B cell (primary cell): ENCODE measurements at regions not wholly inside any gene's neighbourhood (a gene's known extent, or its start where the extent isn't known, plus 50 kb on each side); places are given as distances from the start of the nearest gene placed in this dataset.

Source experiments
- ATAC-seq: fragments of 200-7000 bp; cut with Tn5 transposase; one replicate; pipeline ENCODE4 v1.10.0; 2021; ENCODE audit warnings: low read depth, mild to moderate bottlenecking, moderate number of reproducible peaks, moderate library complexity
- CTCF ChIA-PET: fragments of 350-600 bp; sonication (Branson Sonifier 250); formaldehyde crosslinking; loops from one replicate; lab custom pipeline; 2021; ENCODE audit warnings: antibody characterized with exemption, inconsistent platforms; lab: Charles Lee
- POLR2A ChIA-PET: fragments of 350-600 bp; sonication (Branson Sonifier 250); formaldehyde crosslinking; loops from one replicate; lab custom pipeline; 2021; ENCODE audit warnings: antibody characterized with exemption; lab: Charles Lee
- DNase-seq: peaks from one replicate; pipeline ENCODE4 v3.0.0; 2013
- H2AFZ ChIP-seq: 2 replicates; pipeline ENCODE4 v1.6.1; 2012; ENCODE audit warnings: mild to moderate bottlenecking, low read depth, low read length; ENCODE audit not compliant: insufficient read depth, poor library complexity, severe bottlenecking
- H3K27ac ChIP-seq, 2 donors: 1 replicate in 1 of 2; 2 replicates in 1 of 2; pipeline ENCODE4 v1.5.1; 2012 to 2013; ENCODE audit warnings: low read length in 2 of 2, mild to moderate bottlenecking in 2 of 2, moderate library complexity in 1 of 2
- H3K27me3 ChIP-seq, 4 experiments: fragments of 200-600 bp in 1 of 4; sonication (generic) in 1 of 4; replicated peaks in 1 of 4; 1 replicate in 2 of 4; 2 replicates in 2 of 4; pipeline versions ENCODE4 v1.6.1 to v1.7.0; 2013 to 2016; ENCODE audit warnings: low read length in 3 of 4, mild to moderate bottlenecking in 2 of 4, mixed read lengths in 1 of 4, moderate library complexity in 1 of 4; ENCODE audit not compliant: insufficient read depth in 4 of 4, control insufficient read depth in 3 of 4; ENCODE audit errors: control extremely low read depth in 1 of 4
- H3K36me3 ChIP-seq, 2 experiments: replicated peaks in 1 of 2; 1 replicate in 1 of 2; 2 replicates in 1 of 2; pipeline versions ENCODE4 v1.6.1 to v1.7.1; 2013; ENCODE audit warnings: low read length in 1 of 2; ENCODE audit not compliant: insufficient read depth in 2 of 2, control insufficient read depth in 1 of 2; ENCODE audit errors: control extremely low read depth in 1 of 2, extremely low read depth in 1 of 2
- H3K4me1 ChIP-seq, 2 donors: fragments of 200-600 bp in 1 of 2; sonication (generic) in 1 of 2; 1 replicate in 1 of 2; 2 replicates in 1 of 2; pipeline versions ENCODE4 v1.5.1 to v1.6.1; 2013 to 2017; ENCODE audit warnings: low read length in 2 of 2; ENCODE audit not compliant: control insufficient read depth in 2 of 2, insufficient read depth in 2 of 2
- H3K4me2 ChIP-seq: replicated peaks from 2 replicates; pipeline ENCODE3; 2012; ENCODE audit warnings: mild to moderate bottlenecking, low read depth, low read length; ENCODE audit not compliant: poor library complexity, severe bottlenecking
- H3K4me3 ChIP-seq, 5 experiments: fragments of 200-600 bp in 1 of 5; sonication (generic) in 1 of 5; 1 replicate in 3 of 5; 2 replicates in 2 of 5; pipeline versions ENCODE4 v1.5.1 to v1.7.0; 2011 to 2016; ENCODE audit warnings: low read length in 4 of 5, mild to moderate bottlenecking in 4 of 5, low read depth in 2 of 5, control low read depth in 1 of 5, moderate library complexity in 1 of 5; ENCODE audit not compliant: insufficient read depth in 1 of 5; ENCODE audit errors: control extremely low read depth in 1 of 5, extremely low read depth in 1 of 5
- H3K79me2 ChIP-seq: fragments of 200-600 bp; sonication (generic); one replicate; pipeline ENCODE4 v1.6.0; 2016; ENCODE audit warnings: low read length; ENCODE audit not compliant: control insufficient read depth, insufficient read depth
- H3K9ac ChIP-seq: fragments of 200-600 bp; sonication (generic); 2 replicates; pipeline ENCODE4 v1.6.1; 2017; ENCODE audit warnings: mild to moderate bottlenecking, low read length, moderate library complexity
- H3K9me3 ChIP-seq, 3 donors: one replicate each; pipeline versions ENCODE4 v1.6.1 to v1.7.1; 2013; ENCODE audit warnings: low read length in 2 of 3; ENCODE audit not compliant: control insufficient read depth in 2 of 3, insufficient read depth in 1 of 3; ENCODE audit errors: control extremely low read depth in 1 of 3
- H4K20me1 ChIP-seq: 2 replicates; pipeline ENCODE4 v1.6.0; 2012; ENCODE audit warnings: mild to moderate bottlenecking, low read length; ENCODE audit not compliant: insufficient read depth, control insufficient read depth, poor library complexity, severe bottlenecking
- H3K27ac Mint-ChIP-seq: one replicate; pipeline ENCODE4 v1.8.0; 2021; ENCODE audit warnings: mixed read lengths
- H3K27me3 Mint-ChIP-seq: one replicate; pipeline ENCODE4 v1.8.0; 2021; ENCODE audit warnings: mixed read lengths
- H3K4me1 Mint-ChIP-seq: one replicate; pipeline ENCODE4 v1.8.0; 2021; ENCODE audit warnings: mixed read lengths
- H3K4me3 Mint-ChIP-seq: one replicate; pipeline ENCODE4 v1.8.0; 2021; ENCODE audit warnings: mixed read lengths
- H3K9me3 Mint-ChIP-seq: one replicate; pipeline ENCODE4 v1.8.0; 2022; ENCODE audit warnings: mixed read lengths; ENCODE audit not compliant: insufficient read depth
- EZH2 ChIP-seq: IDR thresholded peaks from 2 replicates; pipeline ENCODE4 v1.6.1; 2012; ENCODE audit warnings: borderline replicate concordance, low read depth, mild to moderate bottlenecking, moderate library complexity, low read length; ENCODE audit not compliant: insufficient read depth, poor library complexity, severe bottlenecking
- WGBS: methylation state at CpG from one replicate; pipeline ENCODE4 v1.1.5; 2013; ENCODE audit warnings: missing lambda C conversion rate; ENCODE audit not compliant: insufficient coverage; 5-methylcytosine and 5-hydroxymethylcytosine counted together
- intact Hi-C: fragments of 100-400 bp; cut with micrococcal nuclease; formaldehyde crosslinking; loops from one replicate; pipeline ENCODE4 v1.10.0; 2022
- TF ChIP-seq, protein P1 (sequence below): fragments of 200-600 bp; IDR thresholded peaks from one replicate; pipeline ENCODE4 v1.8.0; 2022; ENCODE audit warnings: antibody characterized with exemption, mild to moderate bottlenecking

DNA sequence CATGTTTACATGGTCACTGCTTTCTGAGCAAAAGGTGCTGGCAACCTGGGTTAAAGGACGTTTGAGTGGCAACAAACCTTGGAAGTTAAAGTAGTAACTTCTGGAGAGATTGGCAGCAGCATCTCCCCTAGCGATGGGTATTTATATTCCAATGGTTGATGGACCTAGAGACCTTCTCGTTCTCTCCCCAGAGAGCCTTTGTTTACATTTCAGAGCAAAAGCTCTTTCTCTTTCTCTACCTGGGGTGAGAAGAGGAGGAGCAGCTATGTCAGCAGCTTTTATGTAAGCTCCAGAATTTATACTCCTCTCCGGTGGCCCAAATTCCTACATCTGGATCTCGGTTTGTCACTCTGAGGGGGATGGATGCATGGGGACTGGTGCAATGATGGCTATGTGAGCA is 213.7 kb upstream of the ARL4C start:
- Histone ChIP-seq H2AFZ (no peak overlapping the region), H3K9me3 (no peaks in the 10 kb centered on the region), H4K20me1 (no peaks in the 10 kb centered on the region), H3K79me2 (no peaks in the 10 kb centered on the region), H3K4me2 (no peak overlapping the region), H3K9ac (no peak overlapping the region), H3K4me1 (no peaks in the 10 kb centered on the region), H3K36me3 (no peaks in the 10 kb centered on the region), H3K4me3 (no peak overlapping the region), H3K27me3 (peaks cover 0 to 3% (median 0%) of the 10 kb centered on the region in 4 experiments), H3K27ac (no peak overlapping the region)
- Mint-ChIP-seq H3K27ac (no peak overlapping the region), H3K9me3 (no peaks in the 10 kb centered on the region), H3K27me3 (peaks cover 25% of the 10 kb centered on the region), H3K4me1 (no peaks in the 10 kb centered on the region), H3K4me3 (no peak overlapping the region)
- ChIA-PET POLR2A (no interaction called here), CTCF (no interaction called here)
- WGBS: 100% methylated on average over 1 of the region's 5 CpGs
- ATAC-seq (no peak), DNase-seq (no peak)
- no peak for TF ChIP-seq EZH2
- TF ChIP-seq, protein P1, sequence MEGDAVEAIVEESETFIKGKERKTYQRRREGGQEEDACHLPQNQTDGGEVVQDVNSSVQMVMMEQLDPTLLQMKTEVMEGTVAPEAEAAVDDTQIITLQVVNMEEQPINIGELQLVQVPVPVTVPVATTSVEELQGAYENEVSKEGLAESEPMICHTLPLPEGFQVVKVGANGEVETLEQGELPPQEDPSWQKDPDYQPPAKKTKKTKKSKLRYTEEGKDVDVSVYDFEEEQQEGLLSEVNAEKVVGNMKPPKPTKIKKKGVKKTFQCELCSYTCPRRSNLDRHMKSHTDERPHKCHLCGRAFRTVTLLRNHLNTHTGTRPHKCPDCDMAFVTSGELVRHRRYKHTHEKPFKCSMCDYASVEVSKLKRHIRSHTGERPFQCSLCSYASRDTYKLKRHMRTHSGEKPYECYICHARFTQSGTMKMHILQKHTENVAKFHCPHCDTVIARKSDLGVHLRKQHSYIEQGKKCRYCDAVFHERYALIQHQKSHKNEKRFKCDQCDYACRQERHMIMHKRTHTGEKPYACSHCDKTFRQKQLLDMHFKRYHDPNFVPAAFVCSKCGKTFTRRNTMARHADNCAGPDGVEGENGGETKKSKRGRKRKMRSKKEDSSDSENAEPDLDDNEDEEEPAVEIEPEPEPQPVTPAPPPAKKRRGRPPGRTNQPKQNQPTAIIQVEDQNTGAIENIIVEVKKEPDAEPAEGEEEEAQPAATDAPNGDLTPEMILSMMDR: no peak
- intact Hi-C loops: no loop called here

DNA sequence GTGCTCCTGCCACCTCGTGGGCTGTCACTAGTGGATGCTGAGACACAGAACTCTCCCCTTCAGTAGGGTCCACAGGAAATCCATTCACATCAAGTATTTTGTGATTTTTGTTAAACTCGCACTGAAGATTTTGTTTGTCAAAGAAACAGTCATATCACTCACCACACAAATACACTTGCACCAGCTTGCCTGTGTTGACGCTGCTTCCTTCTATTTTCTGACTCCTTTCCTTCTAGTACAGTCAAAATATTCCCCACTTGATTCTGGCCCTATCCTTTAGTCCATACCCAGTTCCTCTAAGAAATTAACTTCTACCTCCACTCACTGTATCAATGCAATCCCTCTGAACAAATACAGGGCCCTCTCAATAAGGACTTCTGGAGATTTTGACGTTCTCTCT is 213.2 kb upstream of the ARL4C start:
- 100% methylated on average over 1 of the region's 4 CpGs for WGBS
- TF ChIP-seq EZH2: no peak
- TF ChIP-seq, protein P1: no peak
- no peak overlapping the region for H2AFZ ChIP-seq
- H3K4me1 ChIP-seq: no peaks in the 10 kb centered on the region
- H3K27me3 ChIP-seq: peaks cover 0 to 3% (median 0%) of the 10 kb centered on the region in 4 experiments
- no peak overlapping the region for H3K4me3 ChIP-seq
- ATAC-seq (no peak), DNase-seq (no peak)
- H3K27ac ChIP-seq: no peak overlapping the region
- intact Hi-C loops: no loop called here
- no peak overlapping the region for H3K27ac Mint-ChIP-seq
- no peak overlapping the region for H3K4me2 ChIP-seq
- no peak overlapping the region for H3K4me3 Mint-ChIP-seq
- no peaks in the 10 kb centered on the region for H4K20me1 ChIP-seq
- no peak overlapping the region for H3K9ac ChIP-seq
- ChIA-PET POLR2A (no interaction called here), CTCF (no interaction called here)
- H3K4me1 Mint-ChIP-seq: no peaks in the 10 kb centered on the region
- H3K9me3 Mint-ChIP-seq: no peaks in the 10 kb centered on the region
- no peaks in the 10 kb centered on the region for H3K79me2 ChIP-seq
- no peaks in the 10 kb centered on the region for H3K36me3 ChIP-seq
- H3K9me3 ChIP-seq: no peaks in the 10 kb centered on the region
- peaks cover 25% of the 10 kb centered on the region for H3K27me3 Mint-ChIP-seq
